ENCODE measurements at regions not wholly inside any gene's neighbourhood (a gene's known extent, or its start where the extent isn't known, plus 50 kb on each side); places are given as distances from the start of the nearest gene placed in this dataset.

- no peak overlapping the region for H3K27ac ChIP-seq (ENCODE audit: low read depth in 1 of 2, low read length in 1 of 2)
- no peak for DNase-seq (ENCODE audit: low read depth in 6 of 9, low spot score in 9 of 9)
- WGBS = 95% methylated on average over 3 of the region's 3 CpGs
- H3K4me1 ChIP-seq (ENCODE audit: control insufficient read depth in 2 of 2, insufficient read depth in 2 of 2, low read length in 2 of 2) = no peaks in the 10 kb centered on the region
- H3K9me3 ChIP-seq (ENCODE audit: control insufficient read depth in 2 of 2, insufficient read depth in 1 of 2, low read length in 1 of 2) = no peaks in the 10 kb centered on the region
- H3K36me3 ChIP-seq (ENCODE audit: control insufficient read depth in 2 of 2, insufficient read depth in 2 of 2, low read length in 1 of 2) = no peaks in the 10 kb centered on the region
- H3K4me3 ChIP-seq (ENCODE audit: low read length in 2 of 2) = no peak overlapping the region
- no peaks in the 10 kb centered on the region for H3K27me3 ChIP-seq (ENCODE audit: control insufficient read depth in 2 of 2, insufficient read depth in 1 of 2, low read length in 1 of 2)
Observed at GRCh38 chr2:187105218-187105617, 256.2 kb upstream of the ZSWIM2 start.

- Histone ChIP-seq H3K4me3 (ENCODE audit: low read length in 2 of 2) (no peak overlapping the region), H3K27ac (ENCODE audit: low read depth in 1 of 2, low read length in 1 of 2) (no peak overlapping the region), H3K9me3 (ENCODE audit: control insufficient read depth in 2 of 2, insufficient read depth in 1 of 2, low read length in 1 of 2) (no peaks in the 10 kb centered on the region), H3K4me1 (ENCODE audit: control insufficient read depth in 2 of 2, insufficient read depth in 2 of 2, low read length in 2 of 2) (no peaks in the 10 kb centered on the region), H3K36me3 (ENCODE audit: control insufficient read depth in 2 of 2, insufficient read depth in 2 of 2, low read length in 1 of 2) (no peaks in the 10 kb centered on the region), H3K27me3 (ENCODE audit: control insufficient read depth in 2 of 2, insufficient read depth in 1 of 2, low read length in 1 of 2) (no peaks in the 10 kb centered on the region)
- DNase-seq (ENCODE audit: low read depth in 6 of 9, low spot score in 9 of 9) = no peak
Observed at GRCh38 chr2:187102381-187102780, 253.4 kb upstream of the ZSWIM2 start.

GRCh38 chr2:187098154-187098553 lies 249.2 kb upstream of the ZSWIM2 start:
- no peak for DNase-seq (ENCODE audit: low read depth in 6 of 9, low spot score in 9 of 9)
- no peak overlapping the region for H3K4me3 ChIP-seq (ENCODE audit: low read length in 2 of 2)
- H3K27me3 ChIP-seq (ENCODE audit: control insufficient read depth in 2 of 2, insufficient read depth in 1 of 2, low read length in 1 of 2) = no peaks in the 10 kb centered on the region
- no peaks in the 10 kb centered on the region for H3K36me3 ChIP-seq (ENCODE audit: control insufficient read depth in 2 of 2, insufficient read depth in 2 of 2, low read length in 1 of 2)
- H3K4me1 ChIP-seq (ENCODE audit: control insufficient read depth in 2 of 2, insufficient read depth in 2 of 2, low read length in 2 of 2) = no peaks in the 10 kb centered on the region
- H3K9me3 ChIP-seq (ENCODE audit: control insufficient read depth in 2 of 2, insufficient read depth in 1 of 2, low read length in 1 of 2) = no peaks in the 10 kb centered on the region
- 88% methylated on average over 1 of the region's 1 CpG for WGBS
- H3K27ac ChIP-seq (ENCODE audit: low read depth in 1 of 2, low read length in 1 of 2) = no peak overlapping the region

GRCh38 chr2:187093771-187094412 lies 244.9 kb upstream of the ZSWIM2 start:
- Histone ChIP-seq H3K36me3 (ENCODE audit: control insufficient read depth in 2 of 2, insufficient read depth in 2 of 2, low read length in 1 of 2) (no peaks in the 10 kb centered on the region), H3K4me1 (ENCODE audit: control insufficient read depth in 2 of 2, insufficient read depth in 2 of 2, low read length in 2 of 2) (no peaks in the 10 kb centered on the region), H3K4me3 (ENCODE audit: low read length in 2 of 2) (no peak overlapping the region), H3K27ac (ENCODE audit: low read depth in 1 of 2, low read length in 1 of 2) (no peak overlapping the region), H3K27me3 (ENCODE audit: control insufficient read depth in 2 of 2, insufficient read depth in 1 of 2, low read length in 1 of 2) (no peaks in the 10 kb centered on the region), H3K9me3 (ENCODE audit: control insufficient read depth in 2 of 2, insufficient read depth in 1 of 2, low read length in 1 of 2) (no peaks in the 10 kb centered on the region)
- 94% methylated on average over 1 of the region's 1 CpG for WGBS
- DNase-seq (ENCODE audit: low read depth in 6 of 9, low spot score in 9 of 9) = no peak

GRCh38 chr2:187091664-187092063 lies 242.7 kb upstream of the ZSWIM2 start:
- H3K9me3 ChIP-seq (ENCODE audit: control insufficient read depth in 2 of 2, insufficient read depth in 1 of 2, low read length in 1 of 2) = no peaks in the 10 kb centered on the region
- no peak for DNase-seq (ENCODE audit: low read depth in 6 of 9, low spot score in 9 of 9)
- WGBS = 100% methylated on average over 1 of the region's 1 CpG
- no peaks in the 10 kb centered on the region for H3K36me3 ChIP-seq (ENCODE audit: control insufficient read depth in 2 of 2, insufficient read depth in 2 of 2, low read length in 1 of 2)
- H3K27ac ChIP-seq (ENCODE audit: low read depth in 1 of 2, low read length in 1 of 2) = no peak overlapping the region
- H3K4me3 ChIP-seq (ENCODE audit: low read length in 2 of 2) = no peak overlapping the region
- no peaks in the 10 kb centered on the region for H3K4me1 ChIP-seq (ENCODE audit: control insufficient read depth in 2 of 2, insufficient read depth in 2 of 2, low read length in 2 of 2)
- H3K27me3 ChIP-seq (ENCODE audit: control insufficient read depth in 2 of 2, insufficient read depth in 1 of 2, low read length in 1 of 2) = no peaks in the 10 kb centered on the region

GRCh38 chr2:187084524-187084923 lies 235.6 kb upstream of the ZSWIM2 start:
- H3K4me3 ChIP-seq (ENCODE audit: low read length in 2 of 2) = no peak overlapping the region
- H3K27me3 ChIP-seq (ENCODE audit: control insufficient read depth in 2 of 2, insufficient read depth in 1 of 2, low read length in 1 of 2) = no peaks in the 10 kb centered on the region
- H3K36me3 ChIP-seq (ENCODE audit: control insufficient read depth in 2 of 2, insufficient read depth in 2 of 2, low read length in 1 of 2) = no peaks in the 10 kb centered on the region
- no peak overlapping the region for H3K27ac ChIP-seq (ENCODE audit: low read depth in 1 of 2, low read length in 1 of 2)
- no peaks in the 10 kb centered on the region for H3K4me1 ChIP-seq (ENCODE audit: control insufficient read depth in 2 of 2, insufficient read depth in 2 of 2, low read length in 2 of 2)
- no peak for DNase-seq (ENCODE audit: low read depth in 6 of 9, low spot score in 9 of 9)
- H3K9me3 ChIP-seq (ENCODE audit: control insufficient read depth in 2 of 2, insufficient read depth in 1 of 2, low read length in 1 of 2) = no peaks in the 10 kb centered on the region

- Histone ChIP-seq H3K27me3 (ENCODE audit: control insufficient read depth in 2 of 2, insufficient read depth in 1 of 2, low read length in 1 of 2) (no peaks in the 10 kb centered on the region), H3K4me3 (ENCODE audit: low read length in 2 of 2) (no peak overlapping the region), H3K36me3 (ENCODE audit: control insufficient read depth in 2 of 2, insufficient read depth in 2 of 2, low read length in 1 of 2) (no peaks in the 10 kb centered on the region), H3K9me3 (ENCODE audit: control insufficient read depth in 2 of 2, insufficient read depth in 1 of 2, low read length in 1 of 2) (no peaks in the 10 kb centered on the region), H3K27ac (ENCODE audit: low read depth in 1 of 2, low read length in 1 of 2) (no peak overlapping the region), H3K4me1 (ENCODE audit: control insufficient read depth in 2 of 2, insufficient read depth in 2 of 2, low read length in 2 of 2) (no peaks in the 10 kb centered on the region)
- 92% methylated on average over 1 of the region's 1 CpG for WGBS
- no peak for DNase-seq (ENCODE audit: low read depth in 6 of 9, low spot score in 9 of 9)
Observed at GRCh38 chr2:187081461-187081860, 232.5 kb upstream of the ZSWIM2 start.

GRCh38 chr2:187079901-187080300 lies 230.9 kb upstream of the ZSWIM2 start:
- 93% methylated on average over 5 of the region's 5 CpGs for WGBS
- no peak overlapping the region for H3K4me3 ChIP-seq (ENCODE audit: low read length in 2 of 2)
- no peaks in the 10 kb centered on the region for H3K27me3 ChIP-seq (ENCODE audit: control insufficient read depth in 2 of 2, insufficient read depth in 1 of 2, low read length in 1 of 2)
- H3K36me3 ChIP-seq (ENCODE audit: control insufficient read depth in 2 of 2, insufficient read depth in 2 of 2, low read length in 1 of 2) = no peaks in the 10 kb centered on the region
- DNase-seq (ENCODE audit: low read depth in 6 of 9, low spot score in 9 of 9) = no peak
- no peak overlapping the region for H3K27ac ChIP-seq (ENCODE audit: low read depth in 1 of 2, low read length in 1 of 2)
- no peaks in the 10 kb centered on the region for H3K9me3 ChIP-seq (ENCODE audit: control insufficient read depth in 2 of 2, insufficient read depth in 1 of 2, low read length in 1 of 2)
- H3K4me1 ChIP-seq (ENCODE audit: control insufficient read depth in 2 of 2, insufficient read depth in 2 of 2, low read length in 2 of 2) = no peaks in the 10 kb centered on the region

GRCh38 chr2:187078297-187078696 lies 229.3 kb upstream of the ZSWIM2 start:
- 89% methylated on average over 1 of the region's 1 CpG for WGBS
- H3K4me3 ChIP-seq (ENCODE audit: low read length in 2 of 2) = no peak overlapping the region
- no peak for DNase-seq (ENCODE audit: low read depth in 6 of 9, low spot score in 9 of 9)
- H3K36me3 ChIP-seq (ENCODE audit: control insufficient read depth in 2 of 2, insufficient read depth in 2 of 2, low read length in 1 of 2) = no peaks in the 10 kb centered on the region
- no peaks in the 10 kb centered on the region for H3K27me3 ChIP-seq (ENCODE audit: control insufficient read depth in 2 of 2, insufficient read depth in 1 of 2, low read length in 1 of 2)
- H3K4me1 ChIP-seq (ENCODE audit: control insufficient read depth in 2 of 2, insufficient read depth in 2 of 2, low read length in 2 of 2) = no peaks in the 10 kb centered on the region
- H3K27ac ChIP-seq (ENCODE audit: low read depth in 1 of 2, low read length in 1 of 2) = no peak overlapping the region
- no peaks in the 10 kb centered on the region for H3K9me3 ChIP-seq (ENCODE audit: control insufficient read depth in 2 of 2, insufficient read depth in 1 of 2, low read length in 1 of 2)

GRCh38 chr2:187075671-187076070 lies 226.7 kb upstream of the ZSWIM2 start:
- no peaks in the 10 kb centered on the region for H3K27me3 ChIP-seq (ENCODE audit: control insufficient read depth in 2 of 2, insufficient read depth in 1 of 2, low read length in 1 of 2)
- no peaks in the 10 kb centered on the region for H3K9me3 ChIP-seq (ENCODE audit: control insufficient read depth in 2 of 2, insufficient read depth in 1 of 2, low read length in 1 of 2)
- no peaks in the 10 kb centered on the region for H3K4me1 ChIP-seq (ENCODE audit: control insufficient read depth in 2 of 2, insufficient read depth in 2 of 2, low read length in 2 of 2)
- DNase-seq (ENCODE audit: low read depth in 6 of 9, low spot score in 9 of 9) = no peak
- no peak overlapping the region for H3K27ac ChIP-seq (ENCODE audit: low read depth in 1 of 2, low read length in 1 of 2)
- WGBS = 94% methylated on average over 4 of the region's 4 CpGs
- no peaks in the 10 kb centered on the region for H3K36me3 ChIP-seq (ENCODE audit: control insufficient read depth in 2 of 2, insufficient read depth in 2 of 2, low read length in 1 of 2)
- no peak overlapping the region for H3K4me3 ChIP-seq (ENCODE audit: low read length in 2 of 2)

Measured in thymus (tissue), 11 donors.